ENCODE measurements at regions not wholly inside any gene's neighbourhood (a gene's known extent, or its start where the extent isn't known, plus 50 kb on each side); places are given as distances from the start of the nearest gene placed in this dataset.

DNA sequence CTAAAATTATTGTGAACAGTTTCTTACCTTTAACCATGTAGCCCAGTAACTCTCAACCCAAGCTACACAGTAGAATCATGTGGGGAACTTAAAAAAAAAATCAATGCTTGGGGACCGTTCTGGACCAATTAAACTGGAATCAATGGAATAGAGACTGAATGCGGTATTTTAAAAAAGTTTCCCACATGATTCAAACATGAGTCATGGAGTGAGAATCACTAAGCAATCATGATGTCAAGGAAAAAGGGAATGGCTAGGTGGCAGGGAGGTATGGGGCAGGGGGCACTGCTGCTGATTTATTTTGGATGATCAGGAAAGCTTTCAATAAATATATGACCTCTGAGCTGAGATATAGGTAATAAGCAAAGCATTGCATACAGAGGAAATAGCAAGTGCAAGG, 250.5 kb upstream of the RORA start:
- H3K27me3 ChIP-seq = peaks cover 0 to 4% of the 10 kb centered on the region in 2 donors
- H3K4me1 ChIP-seq = no peaks in the 10 kb centered on the region
- no peaks in the 10 kb centered on the region for H3K36me3 ChIP-seq
- no peak overlapping the region for H3K4me3 ChIP-seq
- no peaks in the 10 kb centered on the region for H3K9me3 ChIP-seq
- TF ChIP-seq, protein P1, sequence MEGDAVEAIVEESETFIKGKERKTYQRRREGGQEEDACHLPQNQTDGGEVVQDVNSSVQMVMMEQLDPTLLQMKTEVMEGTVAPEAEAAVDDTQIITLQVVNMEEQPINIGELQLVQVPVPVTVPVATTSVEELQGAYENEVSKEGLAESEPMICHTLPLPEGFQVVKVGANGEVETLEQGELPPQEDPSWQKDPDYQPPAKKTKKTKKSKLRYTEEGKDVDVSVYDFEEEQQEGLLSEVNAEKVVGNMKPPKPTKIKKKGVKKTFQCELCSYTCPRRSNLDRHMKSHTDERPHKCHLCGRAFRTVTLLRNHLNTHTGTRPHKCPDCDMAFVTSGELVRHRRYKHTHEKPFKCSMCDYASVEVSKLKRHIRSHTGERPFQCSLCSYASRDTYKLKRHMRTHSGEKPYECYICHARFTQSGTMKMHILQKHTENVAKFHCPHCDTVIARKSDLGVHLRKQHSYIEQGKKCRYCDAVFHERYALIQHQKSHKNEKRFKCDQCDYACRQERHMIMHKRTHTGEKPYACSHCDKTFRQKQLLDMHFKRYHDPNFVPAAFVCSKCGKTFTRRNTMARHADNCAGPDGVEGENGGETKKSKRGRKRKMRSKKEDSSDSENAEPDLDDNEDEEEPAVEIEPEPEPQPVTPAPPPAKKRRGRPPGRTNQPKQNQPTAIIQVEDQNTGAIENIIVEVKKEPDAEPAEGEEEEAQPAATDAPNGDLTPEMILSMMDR (IDR thresholded peaks at IDR 0.05) = no peak
- intact Hi-C loops (cut with DNase I; ENCODE audit: low total_unique reads) = loop anchor here (10.0 kb wide), 1 partner anchor 55 kb away; no protein-coding TSS in a partner anchor
- no peak overlapping the region for H3K27ac ChIP-seq
- no peak for DNase-seq

DNA sequence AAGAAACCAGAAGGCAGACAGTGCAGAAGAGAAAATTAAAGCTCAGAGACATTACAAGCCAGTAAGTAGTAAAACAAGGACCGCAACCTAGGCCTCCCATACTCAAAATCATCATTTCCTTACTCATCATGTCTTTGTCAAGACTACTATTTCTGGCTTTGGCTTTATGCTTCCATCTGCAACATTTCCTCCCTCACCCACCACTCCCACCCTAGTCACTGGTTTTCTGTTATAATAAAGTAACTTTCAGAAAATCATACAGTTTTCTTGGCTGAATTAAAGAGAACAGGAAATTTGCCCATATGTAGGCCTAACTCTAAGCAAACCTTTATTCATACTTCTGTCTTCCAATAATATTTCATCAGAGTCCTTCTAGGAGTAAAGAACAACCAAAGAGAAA, 247.6 kb upstream of the RORA start:
- intact Hi-C loops (cut with DNase I; ENCODE audit: low total_unique reads) = no loop called here
- TF ChIP-seq, protein P1 (IDR thresholded peaks at IDR 0.05) = no peak

DNA sequence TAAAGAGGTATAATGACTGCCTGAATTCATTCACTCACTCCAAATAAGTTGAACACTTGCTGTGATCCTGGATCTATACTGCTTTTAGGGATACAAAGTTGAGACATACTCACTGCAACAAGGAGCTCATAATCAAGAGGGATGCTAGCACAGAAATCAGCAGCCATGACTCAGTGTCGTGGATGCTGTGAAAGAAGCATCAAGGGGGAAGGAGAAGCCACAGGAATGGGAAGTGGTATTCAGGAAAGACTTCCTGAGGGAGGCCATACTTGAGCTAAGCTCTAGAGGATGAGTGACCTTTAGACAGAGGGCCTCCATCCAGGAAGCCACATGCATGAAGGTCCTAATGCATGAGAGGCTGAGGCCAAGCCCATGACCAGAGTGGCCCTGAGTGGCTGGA, 245.7 kb upstream of the RORA start:
- no peak for DNase-seq
- Histone ChIP-seq H3K27me3 (peaks cover 0 to 4% of the 10 kb centered on the region in 2 donors), H3K9me3 (no peaks in the 10 kb centered on the region), H3K4me1 (no peaks in the 10 kb centered on the region), H3K36me3 (no peaks in the 10 kb centered on the region), H3K27ac (no peak overlapping the region), H3K4me3 (no peak overlapping the region)
- TF ChIP-seq, protein P1 (IDR thresholded peaks at IDR 0.05) = no peak
- intact Hi-C loops (cut with DNase I; ENCODE audit: low total_unique reads) = no loop called here

More for the DNA sequence above, 247.6 kb upstream of the RORA start:
- Histone ChIP-seq H3K27ac (no peak overlapping the region), H3K9me3 (no peaks in the 10 kb centered on the region), H3K27me3 (peaks cover 0 to 4% of the 10 kb centered on the region in 2 donors), H3K4me3 (no peak overlapping the region), H3K36me3 (no peaks in the 10 kb centered on the region), H3K4me1 (no peaks in the 10 kb centered on the region)
- no peak for DNase-seq

DNA sequence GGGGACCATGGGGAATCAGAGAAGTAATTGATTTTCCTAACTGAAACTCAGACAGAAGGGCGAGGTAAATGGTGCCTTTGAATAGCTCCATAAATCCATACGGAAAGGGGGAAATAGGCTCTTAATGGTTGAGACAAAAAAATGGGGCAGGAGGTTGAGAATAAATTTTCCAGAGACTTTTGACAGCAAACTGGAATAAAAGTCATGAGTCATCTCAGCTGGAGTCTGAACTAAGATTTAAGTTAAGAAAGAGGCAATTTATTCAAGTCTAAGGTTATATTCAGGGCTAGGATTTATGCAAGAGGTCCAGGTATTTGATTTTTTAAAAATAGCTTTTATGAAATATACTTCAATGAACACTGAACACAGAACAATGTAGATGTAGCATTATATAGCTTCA, 238.7 kb upstream of the RORA start:
- DNase-seq = no peak
- TF ChIP-seq, protein P1 (IDR thresholded peaks at IDR 0.05) = no peak
- H3K27ac ChIP-seq = no peak overlapping the region
- no peaks in the 10 kb centered on the region for H3K27me3 ChIP-seq
- intact Hi-C loops (cut with DNase I; ENCODE audit: low total_unique reads) = no loop called here
- no peaks in the 10 kb centered on the region for H3K9me3 ChIP-seq
- no peak overlapping the region for H3K4me3 ChIP-seq
- H3K36me3 ChIP-seq = no peaks in the 10 kb centered on the region
- H3K4me1 ChIP-seq = no peaks in the 10 kb centered on the region

DNA sequence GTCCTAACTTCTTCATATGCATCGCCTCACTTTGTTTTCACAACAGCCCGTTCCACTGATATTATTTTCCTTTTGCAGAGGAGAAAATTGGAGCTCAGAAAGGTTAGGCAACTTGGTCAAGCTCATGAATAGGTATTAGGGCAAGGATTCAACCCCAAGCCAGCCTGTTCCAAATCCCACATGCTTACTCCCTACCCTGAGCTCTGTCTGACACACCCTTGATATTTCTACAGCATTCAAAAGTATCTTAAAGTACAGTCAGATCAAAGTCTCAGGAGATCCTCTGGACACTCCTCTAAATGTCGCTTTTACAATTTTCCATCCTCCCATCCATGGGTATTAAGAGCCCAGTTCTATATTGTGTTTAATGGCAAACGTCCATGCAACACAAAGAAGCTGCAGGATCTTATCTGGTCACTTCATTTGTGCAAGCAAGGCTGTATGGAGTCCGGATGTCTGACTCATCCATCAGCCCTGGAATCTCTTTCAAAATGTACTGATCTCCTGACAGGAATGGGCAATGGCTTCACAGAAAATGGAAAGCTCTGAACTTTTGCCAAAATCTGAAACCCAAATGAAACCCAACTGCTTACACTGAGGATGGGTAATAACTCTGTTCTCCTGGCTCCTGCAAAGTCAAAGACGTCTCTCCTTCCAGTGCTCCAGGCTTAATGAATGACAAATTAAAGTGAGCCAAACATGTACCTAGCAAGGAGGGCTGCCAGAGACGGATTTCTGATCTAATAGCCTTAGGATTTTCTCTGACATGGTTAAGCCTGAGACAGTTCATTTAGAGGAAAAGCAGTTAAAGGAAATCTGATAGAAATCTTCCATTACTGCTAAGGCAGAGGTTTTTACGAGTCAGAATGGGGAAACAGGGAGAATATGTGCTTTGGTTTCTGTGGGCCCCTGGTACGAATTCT, 230.9 kb upstream of the RORA start:
- no peak overlapping the region for H3K27ac ChIP-seq
- no peaks in the 10 kb centered on the region for H3K27me3 ChIP-seq
- H3K4me1 ChIP-seq = no peaks in the 10 kb centered on the region
- H3K4me3 ChIP-seq = no peak overlapping the region
- DNase-seq = no peak
- H3K9me3 ChIP-seq = no peaks in the 10 kb centered on the region
- TF ChIP-seq, protein P1 (IDR thresholded peaks at IDR 0.05) = no peak
- intact Hi-C loops (cut with DNase I; ENCODE audit: low total_unique reads) = no loop called here
- H3K36me3 ChIP-seq = no peaks in the 10 kb centered on the region

Data from tibial artery (tissue), 4 donors.